ENCODE measurements at regions not wholly inside any gene's neighbourhood (a gene's known extent, or its start where the extent isn't known, plus 50 kb on each side); places are given as distances from the start of the nearest gene placed in this dataset.

DNA sequence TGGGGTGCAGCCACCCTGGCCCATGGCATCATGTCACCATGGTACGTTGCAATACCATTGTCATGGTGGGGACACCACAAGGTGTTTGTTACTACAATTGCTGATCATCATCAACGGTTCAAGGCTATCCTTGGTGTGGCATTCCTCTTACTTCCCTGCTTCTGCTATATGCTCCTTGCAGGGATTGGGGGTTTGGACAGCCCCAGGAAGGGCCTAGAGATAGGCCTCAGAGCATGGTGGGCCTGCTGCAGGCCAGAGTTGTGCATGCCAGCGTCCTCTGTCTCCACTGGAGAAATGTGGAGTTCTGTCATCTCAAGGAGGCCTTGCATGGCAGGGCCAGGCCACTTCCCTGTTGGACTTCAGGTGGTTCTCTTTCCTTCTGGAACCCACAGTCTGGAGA lies 234.6 kb upstream of the MKI67 start:
- intact Hi-C loops (cut with DNase I) = no loop called here
- 68 to 81% methylated on average over 3 of the region's 3 CpGs for WGBS, 2 donors
- H3K27ac ChIP-seq = no peak overlapping the region
- no peak for DNase-seq
- H3K27me3 ChIP-seq = no peaks in the 10 kb centered on the region
- H3K36me3 ChIP-seq = no peaks in the 10 kb centered on the region
- peaks cover 0 to 7% (median 0%) of the 10 kb centered on the region in 4 donors for H3K4me1 ChIP-seq
- H3K4me3 ChIP-seq = no peak overlapping the region
- no peak for TF ChIP-seq POLR2A (IDR thresholded peaks at IDR 0.05)
- TF ChIP-seq POLR2AphosphoS5 (IDR thresholded peaks at IDR 0.05) = no peak
- TF ChIP-seq EP300 (IDR thresholded peaks at IDR 0.05) = no peak
- TF ChIP-seq, protein P1, sequence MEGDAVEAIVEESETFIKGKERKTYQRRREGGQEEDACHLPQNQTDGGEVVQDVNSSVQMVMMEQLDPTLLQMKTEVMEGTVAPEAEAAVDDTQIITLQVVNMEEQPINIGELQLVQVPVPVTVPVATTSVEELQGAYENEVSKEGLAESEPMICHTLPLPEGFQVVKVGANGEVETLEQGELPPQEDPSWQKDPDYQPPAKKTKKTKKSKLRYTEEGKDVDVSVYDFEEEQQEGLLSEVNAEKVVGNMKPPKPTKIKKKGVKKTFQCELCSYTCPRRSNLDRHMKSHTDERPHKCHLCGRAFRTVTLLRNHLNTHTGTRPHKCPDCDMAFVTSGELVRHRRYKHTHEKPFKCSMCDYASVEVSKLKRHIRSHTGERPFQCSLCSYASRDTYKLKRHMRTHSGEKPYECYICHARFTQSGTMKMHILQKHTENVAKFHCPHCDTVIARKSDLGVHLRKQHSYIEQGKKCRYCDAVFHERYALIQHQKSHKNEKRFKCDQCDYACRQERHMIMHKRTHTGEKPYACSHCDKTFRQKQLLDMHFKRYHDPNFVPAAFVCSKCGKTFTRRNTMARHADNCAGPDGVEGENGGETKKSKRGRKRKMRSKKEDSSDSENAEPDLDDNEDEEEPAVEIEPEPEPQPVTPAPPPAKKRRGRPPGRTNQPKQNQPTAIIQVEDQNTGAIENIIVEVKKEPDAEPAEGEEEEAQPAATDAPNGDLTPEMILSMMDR (IDR thresholded peaks at IDR 0.05) = no peak
- H3K9me3 ChIP-seq = no peaks in the 10 kb centered on the region

DNA sequence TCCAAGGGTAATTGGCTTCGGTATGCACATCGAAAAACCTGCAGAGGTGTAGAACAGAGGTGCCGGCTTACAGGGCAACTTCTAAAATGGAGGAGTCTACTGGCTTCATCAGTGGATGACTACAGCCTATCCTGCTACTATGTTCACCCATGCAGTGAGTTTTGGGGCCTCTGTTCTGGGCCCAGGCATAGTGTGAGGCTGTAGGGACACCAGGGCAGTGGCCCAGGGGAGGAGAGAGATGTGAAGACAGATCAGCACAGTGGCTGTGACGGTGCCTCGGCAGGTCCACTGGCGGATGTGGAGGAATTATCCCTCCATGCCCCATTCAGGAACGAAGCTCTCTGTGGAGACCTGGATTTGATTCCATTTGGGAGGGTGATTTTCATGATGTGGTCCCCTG lies 235.3 kb upstream of the MKI67 start:
- Histone ChIP-seq H3K36me3 (no peaks in the 10 kb centered on the region), H3K27me3 (peaks cover 0 to 2% (median 0%) of the 10 kb centered on the region in 3 donors), H3K9me3 (no peaks in the 10 kb centered on the region), H3K4me3 (no peak overlapping the region), H3K4me1 (peaks cover 0 to 12% (median 0%) of the 10 kb centered on the region in 4 donors), H3K27ac (no peak overlapping the region)
- WGBS, 2 donors = 88 to 91% methylated on average over 7 of the region's 7 CpGs
- TF ChIP-seq POLR2AphosphoS5 (IDR thresholded peaks at IDR 0.05) = no peak
- TF ChIP-seq, protein P1 (IDR thresholded peaks at IDR 0.05) = no peak
- no peak for TF ChIP-seq EP300 (IDR thresholded peaks at IDR 0.05)
- TF ChIP-seq POLR2A (IDR thresholded peaks at IDR 0.05) = no peak
- no peak for DNase-seq
- intact Hi-C loops (cut with DNase I) = no loop called here

DNA sequence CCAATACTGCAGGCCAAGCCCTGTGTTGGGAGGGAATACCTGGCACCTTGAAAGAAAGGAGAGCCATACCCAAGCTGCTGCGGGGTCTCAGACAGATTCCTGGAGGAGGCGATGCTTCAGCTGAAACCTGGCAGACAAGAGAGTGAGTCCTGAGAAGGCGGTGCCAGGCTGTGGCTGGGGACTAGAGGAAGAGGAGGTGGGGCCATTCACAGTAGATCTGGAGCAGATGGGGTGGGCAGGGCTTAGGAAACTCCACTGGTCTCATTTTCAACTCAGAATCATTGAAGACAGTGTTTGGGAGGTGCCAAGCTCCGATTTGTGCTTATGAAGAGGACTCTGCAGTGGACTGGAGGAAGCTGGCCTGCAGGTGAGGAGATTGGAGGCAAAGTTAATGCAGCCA lies 236.3 kb upstream of the MKI67 start:
- no peak overlapping the region for H3K27ac ChIP-seq
- peaks cover 0 to 10% (median 0%) of the 10 kb centered on the region in 3 donors for H3K27me3 ChIP-seq
- 81 to 85% methylated on average over 4 of the region's 4 CpGs for WGBS, 2 donors
- H3K4me3 ChIP-seq = no peak overlapping the region
- H3K4me1 ChIP-seq = peaks cover 0 to 13% (median 0%) of the 10 kb centered on the region in 4 donors
- intact Hi-C loops (cut with DNase I) = no loop called here
- H3K9me3 ChIP-seq = no peaks in the 10 kb centered on the region
- H3K36me3 ChIP-seq = no peaks in the 10 kb centered on the region
- no peak for TF ChIP-seq POLR2A (IDR thresholded peaks at IDR 0.05)
- TF ChIP-seq POLR2AphosphoS5 (IDR thresholded peaks at IDR 0.05) = no peak
- TF ChIP-seq, protein P1 (IDR thresholded peaks at IDR 0.05) = no peak
- no peak for TF ChIP-seq EP300 (IDR thresholded peaks at IDR 0.05)
- DNase-seq = no peak

DNA sequence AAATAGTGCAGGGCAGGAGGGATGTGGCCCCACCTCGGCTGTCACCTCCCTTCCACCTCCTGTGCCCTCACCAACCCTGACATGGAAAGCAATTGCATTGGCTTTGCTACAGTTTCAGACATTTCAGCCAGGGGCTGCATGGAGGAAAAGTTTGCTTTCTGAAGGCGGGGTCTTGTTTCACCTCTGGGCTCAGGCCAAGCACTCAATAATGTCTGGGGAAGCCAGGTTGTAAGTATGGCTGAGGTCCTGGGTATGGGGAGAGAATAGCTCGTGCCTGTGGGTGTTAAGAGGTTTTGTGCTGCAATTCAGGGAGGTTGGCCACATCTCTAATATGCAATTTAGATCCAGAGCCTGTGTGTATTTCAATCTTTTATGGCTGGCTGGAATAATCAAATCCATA lies 238.4 kb upstream of the MKI67 start:
- no peak overlapping the region for H3K27ac ChIP-seq
- no peaks in the 10 kb centered on the region for H3K36me3 ChIP-seq
- no peaks in the 10 kb centered on the region for H3K9me3 ChIP-seq
- DNase-seq = no peak
- WGBS, 2 donors = 35 to 55% methylated on average over 3 of the region's 3 CpGs
- H3K4me1 ChIP-seq = peaks cover 0 to 13% (median 0%) of the 10 kb centered on the region in 4 donors
- H3K4me3 ChIP-seq = no peak overlapping the region
- intact Hi-C loops (cut with DNase I) = no loop called here
- peaks cover 0 to 18% (median 0%) of the 10 kb centered on the region in 3 donors for H3K27me3 ChIP-seq
- no peak for TF ChIP-seq POLR2A (IDR thresholded peaks at IDR 0.05)
- TF ChIP-seq EP300 (IDR thresholded peaks at IDR 0.05) = no peak
- no peak for TF ChIP-seq POLR2AphosphoS5 (IDR thresholded peaks at IDR 0.05)
- TF ChIP-seq, protein P1 (IDR thresholded peaks at IDR 0.05) = no peak

DNA sequence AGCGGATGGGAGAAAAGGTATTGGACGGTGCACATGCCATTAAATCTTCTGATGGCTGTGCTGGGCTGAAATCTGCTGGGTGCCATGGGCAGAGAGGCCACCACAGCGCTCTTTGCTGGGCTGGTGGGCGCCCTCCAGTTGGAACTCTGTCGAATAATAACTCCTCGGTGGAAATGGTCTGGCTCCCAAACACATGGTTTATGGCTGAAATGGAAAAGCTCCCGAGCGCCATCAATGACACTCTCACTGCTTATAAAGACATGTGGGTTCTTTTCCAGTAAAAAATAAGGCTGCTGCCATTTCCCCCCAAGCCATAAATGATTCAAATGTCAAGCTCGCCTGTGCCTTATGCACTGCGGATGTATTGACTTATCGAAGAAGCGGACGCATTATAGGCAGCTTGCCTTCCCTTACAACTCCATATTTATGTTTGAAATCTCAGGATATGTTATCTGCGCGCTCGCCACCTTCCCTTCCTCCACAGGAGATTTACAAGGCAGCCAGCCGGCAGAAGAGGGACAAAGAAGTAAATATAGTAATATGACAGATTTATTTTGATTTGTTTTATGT lies 239.0 kb upstream of the MKI67 start:
- 76 to 81% methylated on average over 17 of the region's 17 CpGs for WGBS, 2 donors
- Histone ChIP-seq H3K27me3 (peaks cover 0 to 18% (median 0%) of the 10 kb centered on the region in 3 donors), H3K36me3 (no peaks in the 10 kb centered on the region), H3K4me3 (no peak overlapping the region), H3K9me3 (no peaks in the 10 kb centered on the region), H3K27ac (no peak overlapping the region), H3K4me1 (peaks cover 0 to 13% (median 0%) of the 10 kb centered on the region in 4 donors)
- no peak for TF ChIP-seq EP300 (IDR thresholded peaks at IDR 0.05)
- no peak for DNase-seq
- intact Hi-C loops (cut with DNase I) = no loop called here

Data from sigmoid colon (tissue), 6 donors.